Lower leg skin (tissue), 3 donors: ENCODE measurements at regions not wholly inside any gene's neighbourhood (a gene's known extent, or its start where the extent isn't known, plus 50 kb on each side); places are given as distances from the start of the nearest gene placed in this dataset.

ENCODE experiments used
- POLR2A ChIP-seq, 2 donors: fragments of 450-650 bp; IDR thresholded peaks; one replicate each; pipeline ENCODE4 v1.6.1; 2016 to 2017; ENCODE audit warnings: antibody characterized with exemption in 2 of 2, mild to moderate bottlenecking in 1 of 2, moderate library complexity in 1 of 2
- TF ChIP-seq, protein P1 (sequence below), 3 donors: fragments of 450-650 bp; IDR thresholded peaks; one replicate each; pipeline ENCODE4 v1.5.1; 2016; ENCODE audit warnings: antibody characterized with exemption in 3 of 3, mild to moderate bottlenecking in 3 of 3, moderate library complexity in 2 of 3

DNA sequence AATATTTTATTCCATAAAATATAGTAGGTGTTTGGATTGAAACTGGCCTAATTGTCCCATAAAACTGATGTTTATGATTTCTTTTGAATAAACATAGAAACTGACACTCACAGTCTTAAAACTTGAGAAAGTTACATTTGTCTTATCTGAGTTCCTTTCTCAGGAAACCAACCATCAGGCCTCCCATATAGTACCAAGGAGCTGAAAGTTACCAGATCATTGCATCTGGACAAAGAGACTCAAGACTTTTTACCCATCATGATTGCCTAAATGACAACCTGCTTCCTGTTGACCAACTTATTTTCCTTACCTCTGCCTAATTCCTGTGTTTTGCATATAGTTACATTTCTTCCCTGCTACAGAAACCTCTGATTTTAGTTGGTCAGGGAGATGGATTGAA lies 137.0 kb upstream of the XPO1 start:
- TF ChIP-seq, protein P1, sequence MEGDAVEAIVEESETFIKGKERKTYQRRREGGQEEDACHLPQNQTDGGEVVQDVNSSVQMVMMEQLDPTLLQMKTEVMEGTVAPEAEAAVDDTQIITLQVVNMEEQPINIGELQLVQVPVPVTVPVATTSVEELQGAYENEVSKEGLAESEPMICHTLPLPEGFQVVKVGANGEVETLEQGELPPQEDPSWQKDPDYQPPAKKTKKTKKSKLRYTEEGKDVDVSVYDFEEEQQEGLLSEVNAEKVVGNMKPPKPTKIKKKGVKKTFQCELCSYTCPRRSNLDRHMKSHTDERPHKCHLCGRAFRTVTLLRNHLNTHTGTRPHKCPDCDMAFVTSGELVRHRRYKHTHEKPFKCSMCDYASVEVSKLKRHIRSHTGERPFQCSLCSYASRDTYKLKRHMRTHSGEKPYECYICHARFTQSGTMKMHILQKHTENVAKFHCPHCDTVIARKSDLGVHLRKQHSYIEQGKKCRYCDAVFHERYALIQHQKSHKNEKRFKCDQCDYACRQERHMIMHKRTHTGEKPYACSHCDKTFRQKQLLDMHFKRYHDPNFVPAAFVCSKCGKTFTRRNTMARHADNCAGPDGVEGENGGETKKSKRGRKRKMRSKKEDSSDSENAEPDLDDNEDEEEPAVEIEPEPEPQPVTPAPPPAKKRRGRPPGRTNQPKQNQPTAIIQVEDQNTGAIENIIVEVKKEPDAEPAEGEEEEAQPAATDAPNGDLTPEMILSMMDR (IDR thresholded peaks at IDR 0.05) = no peak
- no peak for TF ChIP-seq POLR2A (IDR thresholded peaks at IDR 0.05)
